ENCODE measurements at regions not wholly inside any gene's neighbourhood (a gene's known extent, or its start where the extent isn't known, plus 50 kb on each side); places are given as distances from the start of the nearest gene placed in this dataset.

DNA sequence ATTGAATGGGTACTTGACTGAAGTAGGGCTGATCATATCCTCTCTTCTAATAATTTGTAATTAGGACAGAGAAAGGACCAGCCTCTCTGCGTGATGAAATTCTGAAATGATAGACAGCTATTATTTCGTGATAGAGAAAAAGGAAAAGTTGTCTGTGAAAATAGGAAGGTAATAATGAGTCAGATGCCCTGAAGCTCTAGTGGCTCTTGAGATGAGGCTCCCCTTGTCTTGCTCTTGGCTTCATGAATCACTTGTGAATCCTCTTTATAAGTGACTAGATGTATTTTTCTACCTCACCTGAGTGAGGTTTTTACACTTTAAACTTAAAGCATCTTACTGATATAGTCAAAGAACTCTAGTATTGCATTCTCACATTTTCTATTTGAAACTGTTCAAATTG lies 888.9 kb downstream of the PCDH18 start:
- no peak for DNase-seq

DNA sequence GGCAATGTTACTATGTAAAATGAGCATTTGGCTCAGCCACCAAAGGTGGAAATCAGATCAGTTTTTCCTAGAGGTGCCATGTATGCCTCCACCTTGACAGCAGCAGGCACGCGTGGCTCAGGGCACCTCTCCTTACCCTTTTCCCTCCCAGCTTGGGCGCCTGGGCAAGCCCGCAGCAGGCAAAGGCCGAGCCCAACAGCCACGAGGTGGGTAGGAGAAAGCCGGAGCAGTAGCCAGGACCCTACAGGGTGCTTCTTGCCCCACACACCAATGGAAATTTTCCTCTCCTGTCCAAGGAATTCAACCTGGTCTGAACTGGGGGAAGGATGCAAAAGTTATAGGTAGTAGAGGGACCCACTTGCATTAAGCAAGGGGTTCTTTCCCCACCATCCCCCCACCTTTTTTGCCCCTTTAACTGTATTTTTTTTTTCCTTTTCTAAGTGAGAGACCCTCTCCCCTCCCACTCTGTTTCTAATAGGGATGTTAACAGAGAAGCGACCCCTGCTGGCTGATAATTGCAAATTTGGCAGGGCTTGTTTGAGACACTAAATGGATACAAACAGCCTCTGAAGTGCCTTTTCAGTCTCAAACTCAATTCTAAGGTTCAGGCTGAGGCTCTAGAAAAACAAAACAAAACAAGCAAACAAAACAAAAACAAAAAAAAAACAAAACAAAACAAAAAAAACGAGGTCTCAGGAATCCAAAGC lies 895.1 kb downstream of the PCDH18 start:
- peak; percentile 8 for DNase-seq

GRCh38 chr4:136636155-136636554 lies 896.1 kb downstream of the PCDH18 start:
- DNase-seq: no peak

DNA sequence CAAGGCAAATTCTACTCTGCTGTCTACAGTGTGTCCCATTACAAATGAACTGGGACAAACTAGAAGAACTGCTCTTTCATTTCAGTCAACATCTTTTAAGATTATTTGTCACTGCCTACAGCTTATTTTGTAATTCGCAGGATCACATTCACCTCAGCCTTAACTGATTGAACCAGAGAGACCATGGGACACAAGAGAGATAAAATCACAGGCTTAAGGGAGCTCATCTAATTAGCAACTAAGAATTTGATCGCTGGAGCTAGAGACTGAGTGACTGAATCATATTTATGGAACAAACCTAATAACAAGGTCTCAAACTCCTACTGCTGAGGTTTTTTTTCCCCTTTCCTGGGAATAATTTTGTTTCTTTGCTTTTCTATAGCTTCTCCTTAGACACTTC lies 898.2 kb downstream of the PCDH18 start:
- DNase-seq: no peak

DNA sequence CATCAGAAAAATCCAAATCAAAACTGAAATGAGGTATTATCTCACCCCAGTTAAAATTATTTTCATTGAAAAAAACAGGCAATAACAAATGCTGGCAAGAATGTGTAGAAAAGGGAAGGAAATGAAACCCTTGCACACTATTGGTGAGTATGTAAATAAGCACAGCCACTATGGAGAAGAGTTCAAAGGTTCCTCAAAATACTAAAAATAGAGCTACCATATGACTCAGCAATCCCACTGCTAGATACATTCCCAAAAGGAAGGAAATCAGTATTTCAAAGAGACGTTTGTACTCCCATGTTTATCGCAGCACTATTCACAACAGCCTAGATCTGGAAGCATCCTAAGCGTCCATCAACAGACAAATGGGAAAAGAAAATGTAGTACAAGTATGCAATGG lies 932.4 kb downstream of the PCDH18 start:
- DNase-seq: no peak

DNA sequence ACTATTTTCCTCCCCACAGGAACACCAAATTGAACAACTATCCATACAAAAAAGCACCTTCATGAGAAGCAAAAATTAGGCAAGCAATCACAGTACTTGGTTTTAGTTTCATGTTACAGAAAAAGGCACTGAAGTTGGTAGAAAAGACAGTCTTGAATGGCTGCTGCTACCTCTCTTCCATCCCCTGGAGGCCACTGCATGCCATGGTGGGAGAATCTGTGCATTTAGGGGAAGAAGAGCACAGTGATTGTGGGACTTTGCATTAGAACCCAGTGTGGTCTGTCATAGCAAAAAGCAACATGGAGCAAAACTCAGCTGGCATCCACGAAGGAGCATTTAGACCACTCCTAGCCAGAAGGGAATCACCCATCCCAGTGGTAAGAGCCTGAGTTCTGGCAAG lies 941.9 kb downstream of the PCDH18 start:
- DNase-seq: no peak

GRCh38 chr4:136583567-136583966 lies 948.7 kb downstream of the PCDH18 start:
- DNase-seq: no peak

DNA sequence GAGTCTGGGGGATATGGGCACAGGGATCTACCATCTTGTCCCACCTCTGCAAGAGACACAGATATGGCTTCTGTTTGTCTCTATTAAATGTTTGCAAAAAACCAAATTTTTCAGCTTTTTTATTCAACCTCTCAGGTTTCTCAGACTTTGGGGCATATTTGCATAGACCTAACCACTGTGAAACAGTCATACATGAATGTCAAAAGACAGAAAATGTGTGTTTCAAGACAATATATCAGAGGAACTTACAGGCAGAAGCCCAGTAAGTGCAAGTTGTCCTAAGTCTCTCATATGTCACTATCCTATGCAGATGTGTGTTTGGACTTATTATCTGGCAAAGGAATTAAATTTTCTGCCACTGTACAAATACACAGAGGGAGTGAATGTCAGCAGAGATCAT lies 951.2 kb downstream of the PCDH18 start:
- DNase-seq: no peak

- no peak for DNase-seq
Observed at GRCh38 chr4:136575146-136575545, 957.1 kb downstream of the PCDH18 start.

GRCh38 chr4:136573460-136573859 lies 958.8 kb downstream of the PCDH18 start:
- DNase-seq: no peak

DNA sequence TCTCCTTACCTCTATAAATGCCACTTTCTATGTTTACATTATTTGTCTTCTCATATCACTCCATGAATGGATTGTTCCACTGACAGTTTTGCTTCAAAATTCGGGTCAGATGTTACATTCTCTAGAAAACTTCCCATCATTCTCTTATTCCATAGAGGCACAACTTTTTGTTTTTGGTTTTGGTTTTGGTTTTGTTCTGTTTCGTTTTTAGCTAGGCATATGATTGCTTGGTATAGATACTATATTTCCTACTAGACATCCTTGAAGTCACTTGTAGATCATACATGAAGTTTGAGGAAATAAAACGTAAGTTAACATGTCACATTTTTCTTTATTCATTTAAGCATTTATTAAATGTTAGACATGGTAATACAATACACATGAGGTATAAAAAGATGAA lies 961.0 kb downstream of the PCDH18 start:
- DNase-seq: no peak

- no peak for DNase-seq
Observed at GRCh38 chr4:136562834-136563233, 969.5 kb downstream of the PCDH18 start.

- DNase-seq: no peak
Observed at GRCh38 chr4:136558940-136559494, 973.3 kb downstream of the PCDH18 start.

DNA sequence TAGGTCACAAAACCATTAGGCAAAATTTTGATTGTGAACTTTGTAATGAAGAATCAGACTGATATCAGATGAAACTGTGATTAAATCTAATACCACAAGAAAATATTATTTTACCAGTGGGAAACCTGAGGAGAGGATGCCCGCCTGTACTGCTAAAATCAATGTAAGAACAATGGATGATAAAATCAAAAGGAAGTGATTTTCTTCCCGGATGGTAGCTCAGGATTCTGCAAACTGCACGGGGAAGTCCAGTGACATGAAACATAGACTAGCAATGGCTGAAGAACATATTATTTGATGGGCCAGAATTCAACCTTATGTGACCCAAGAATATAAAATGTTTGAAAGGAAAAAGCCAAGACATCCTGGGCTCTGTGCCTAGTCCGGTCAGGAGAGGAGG lies 974.9 kb downstream of the PCDH18 start:
- DNase-seq: no peak

GRCh38 chr4:136554033-136554432 lies 978.3 kb downstream of the PCDH18 start:
- no peak for DNase-seq

GRCh38 chr4:136551753-136552152 lies 980.5 kb downstream of the PCDH18 start:
- no peak for DNase-seq

- no peak for DNase-seq
Observed at GRCh38 chr4:136540747-136541146, 991.5 kb downstream of the PCDH18 start.

- DNase-seq: no peak
Observed at GRCh38 chr4:136528131-136528530, 1004.2 kb downstream of the PCDH18 start.

GRCh38 chr4:136526517-136526916 lies 1005.8 kb downstream of the PCDH18 start:
- no peak for DNase-seq

- no peak for DNase-seq
Observed at GRCh38 chr4:136524039-136524438, 1008.3 kb downstream of the PCDH18 start.

- DNase-seq: no peak
Observed at GRCh38 chr4:136516371-136516770, 1015.9 kb downstream of the PCDH18 start.

DNA sequence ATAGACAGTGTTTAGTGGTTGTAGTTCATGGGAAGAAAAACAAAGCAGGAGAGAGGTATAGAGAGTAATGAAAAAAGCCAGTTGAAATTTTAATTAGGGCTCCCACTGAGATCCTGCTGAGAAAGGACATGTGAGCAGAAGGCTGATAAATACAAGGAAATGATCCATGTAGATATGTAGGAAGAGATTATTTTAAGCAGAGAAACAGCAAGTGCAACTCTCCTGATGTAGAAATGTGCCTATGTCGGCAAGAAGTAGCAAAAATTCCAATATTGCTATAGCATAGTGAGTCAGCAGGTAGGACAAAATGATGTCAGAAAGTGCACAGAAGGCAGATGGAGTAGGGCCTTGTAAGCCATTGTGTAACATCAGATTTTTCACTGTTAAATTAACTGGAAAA lies 1027.3 kb downstream of the PCDH18 start:
- no peak for DNase-seq

- no peak for DNase-seq
Observed at GRCh38 chr4:136495851-136496250, 1036.4 kb downstream of the PCDH18 start.

- no peak for DNase-seq
Observed at GRCh38 chr4:136495076-136495475, 1037.2 kb downstream of the PCDH18 start.

DNA sequence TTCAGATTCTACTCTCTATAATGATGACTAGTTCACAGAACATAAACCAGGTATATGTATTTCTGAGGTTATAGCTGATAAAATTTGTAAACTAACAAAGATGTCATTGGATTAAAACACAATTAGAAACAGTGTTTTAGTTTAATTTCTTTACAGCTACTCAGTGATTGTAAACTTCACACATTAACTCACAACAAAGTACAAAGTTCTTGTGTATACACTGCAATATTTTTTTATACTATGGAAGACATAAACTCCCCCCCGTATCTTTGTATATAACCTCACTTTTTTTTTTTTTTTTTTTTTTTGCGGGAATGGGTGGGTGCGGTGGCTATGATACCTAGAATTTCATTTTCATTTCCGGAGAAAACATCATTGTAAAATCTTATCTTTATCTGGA lies 1043.2 kb downstream of the PCDH18 start:
- DNase-seq: no peak
